ENCODE measurements at regions not wholly inside any gene's neighbourhood (a gene's known extent, or its start where the extent isn't known, plus 50 kb on each side); places are given as distances from the start of the nearest gene placed in this dataset.
A peak's percentile ranks its signal among the peaks of the same experiment; 100 is the strongest.
"Not testable (repeated sequence)": the region's sequence is repeated elsewhere in the genome, so short reads cannot be mapped to it uniquely, and the experiment has no call there.

DNA sequence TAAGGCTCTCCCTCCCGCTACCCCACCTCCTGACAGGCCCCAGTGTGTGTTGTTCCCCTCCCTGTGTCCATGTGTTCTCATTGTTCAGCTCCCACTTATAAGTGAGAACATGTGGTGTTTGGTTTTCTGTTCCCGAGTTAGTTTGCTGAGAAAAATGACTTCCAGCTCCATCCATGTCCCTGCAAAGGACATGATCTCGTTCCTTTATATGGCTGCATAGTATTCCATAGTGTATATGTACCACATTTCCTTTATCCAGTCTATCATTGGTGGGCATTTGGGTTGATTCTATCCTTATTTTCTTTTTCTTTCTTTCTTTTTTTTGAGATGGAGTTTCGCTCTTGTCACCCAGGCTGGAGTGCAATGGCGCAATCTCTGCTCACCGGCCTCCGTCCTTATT, 57.8 kb upstream of the RASSF3 start:
- not testable (repeated sequence) for DNase-seq

DNA sequence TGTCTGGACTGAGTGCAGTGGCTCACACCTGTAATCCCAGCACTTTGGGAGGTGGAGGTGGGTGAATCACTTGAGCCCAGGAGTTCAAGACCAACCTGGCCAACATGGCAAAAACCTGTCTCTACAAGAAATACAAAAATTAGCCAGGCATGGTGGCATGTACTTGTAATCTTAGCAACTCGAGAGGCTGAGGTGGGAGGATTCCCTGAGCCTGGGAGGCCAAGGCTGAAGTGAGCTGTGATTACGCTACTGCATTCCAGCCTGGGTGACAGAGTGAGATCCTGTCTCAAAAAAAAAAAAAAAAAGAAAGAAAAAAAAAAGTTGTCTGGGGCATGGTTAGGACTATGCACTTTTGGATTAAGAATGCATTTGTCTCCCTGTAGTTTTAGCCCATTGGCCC, 56.6 kb upstream of the RASSF3 start:
- not testable (repeated sequence) for DNase-seq

DNA sequence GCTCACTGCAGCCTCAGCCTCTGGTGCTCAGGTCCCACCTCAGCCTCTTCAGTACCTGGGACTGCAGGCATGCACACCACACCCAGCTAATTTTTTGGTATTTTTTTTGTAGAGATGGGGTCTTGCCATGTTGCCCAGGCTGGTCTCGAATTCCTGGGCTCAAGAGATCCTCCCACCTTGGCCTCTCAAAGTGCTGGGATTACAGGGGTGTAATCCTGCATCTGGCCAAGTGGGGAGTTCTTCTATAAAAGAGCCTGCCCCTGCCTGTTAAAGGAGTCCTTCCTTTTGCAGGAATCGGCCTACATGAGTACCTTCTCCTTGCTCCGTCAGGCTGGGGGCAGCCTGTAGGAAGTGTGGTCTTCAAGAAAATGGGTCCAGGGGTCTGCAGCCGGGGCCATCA, 54.1 kb upstream of the RASSF3 start:
- no peak for DNase-seq

DNA sequence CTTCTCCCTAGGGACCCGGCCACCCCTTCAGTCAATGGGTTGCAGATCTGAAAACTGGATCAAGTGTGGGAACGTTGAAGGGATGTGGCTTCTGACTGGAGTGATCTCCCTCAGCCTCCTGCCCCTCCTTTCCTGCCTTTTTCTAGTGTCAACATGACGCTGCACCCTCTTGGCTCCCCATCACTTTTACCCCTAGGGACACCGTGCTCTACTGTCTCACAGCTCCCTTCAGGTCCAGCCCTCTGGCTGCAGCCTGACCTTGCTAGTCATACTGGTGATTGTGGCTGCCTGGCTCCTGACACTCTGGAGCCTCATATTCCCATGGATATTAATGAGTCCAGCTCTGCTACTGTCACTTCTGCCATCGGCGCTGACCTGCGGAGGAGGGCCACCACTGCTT, 51.5 kb upstream of the RASSF3 start:
- no peak for DNase-seq

DNA sequence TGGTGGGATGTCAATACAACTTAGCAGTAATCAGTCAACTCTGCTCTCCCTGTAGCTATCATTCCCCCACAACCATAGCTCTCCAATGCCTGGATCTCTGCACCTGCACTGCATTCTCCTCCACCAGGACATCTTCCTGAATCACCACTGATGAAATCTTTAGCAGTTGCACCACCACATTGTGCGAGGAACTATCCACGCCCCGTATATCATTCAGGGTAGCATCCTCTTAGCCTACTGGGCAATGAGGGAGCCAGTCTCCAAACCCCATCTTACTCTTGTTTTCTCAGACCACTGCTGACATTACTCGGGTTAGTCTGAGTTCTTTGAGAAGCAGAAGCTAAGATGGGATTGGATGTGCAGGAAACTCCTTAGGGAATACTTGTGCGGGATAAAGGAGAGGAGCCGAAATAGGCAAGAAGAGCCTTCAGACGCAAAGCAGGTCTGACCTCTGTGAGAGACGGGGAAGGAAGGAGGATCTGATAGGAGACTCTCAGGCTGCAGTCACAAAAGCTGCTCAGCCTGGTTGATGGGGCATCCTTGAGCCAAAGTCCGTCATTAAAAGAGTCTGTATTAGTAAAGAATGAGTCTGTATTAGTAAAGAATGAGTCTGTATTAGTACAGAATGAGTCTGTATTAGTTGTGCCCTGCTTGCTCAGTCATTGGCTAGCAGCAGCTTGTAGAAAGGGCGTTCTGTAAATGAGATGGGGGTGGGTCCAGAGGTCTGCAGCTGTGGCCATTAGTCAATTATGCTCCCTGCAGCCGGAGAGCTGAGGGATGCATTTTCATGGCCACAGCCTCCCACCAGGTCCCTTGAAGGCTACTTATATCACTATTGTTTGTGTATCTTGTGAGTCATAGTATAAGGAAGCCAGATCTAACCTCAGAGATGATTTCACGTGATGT, 49.6 kb upstream of the RASSF3 start:
- DNase-seq = peak; percentile 42
